Endothelial cell (in vitro differentiated cells): ENCODE measurements at regions not wholly inside any gene's neighbourhood (a gene's known extent, or its start where the extent isn't known, plus 50 kb on each side); places are given as distances from the start of the nearest gene placed in this dataset.
"Not testable (repeated sequence)": the region's sequence is repeated elsewhere in the genome, so short reads cannot be mapped to it uniquely, and the experiment has no call there.

Experiments
- DNase-seq: peaks from one replicate; pipeline ENCODE4 v3.0.0; 2021; ENCODE audit warnings: low spot score
- H3K27ac Mint-ChIP-seq: one replicate; pipeline ENCODE4 v1.8.0; 2021; ENCODE audit warnings: mixed read lengths, inconsistent platforms; ENCODE audit not compliant: unreplicated experiment
- H3K27me3 Mint-ChIP-seq: one replicate; pipeline ENCODE4 v1.8.0; 2021; ENCODE audit warnings: mild to moderate bottlenecking, moderate library complexity, mixed read lengths, inconsistent platforms; ENCODE audit not compliant: unreplicated experiment
- H3K36me3 Mint-ChIP-seq: one replicate; pipeline ENCODE4 v1.8.0; 2021; ENCODE audit warnings: mild to moderate bottlenecking, low read depth, mixed read lengths, inconsistent platforms; ENCODE audit not compliant: unreplicated experiment
- H3K4me1 Mint-ChIP-seq: one replicate; pipeline ENCODE4 v1.8.0; 2021; ENCODE audit warnings: mild to moderate bottlenecking, mixed read lengths, inconsistent platforms; ENCODE audit not compliant: unreplicated experiment
- H3K4me3 Mint-ChIP-seq: one replicate; pipeline ENCODE4 v1.8.0; 2021; ENCODE audit warnings: mild to moderate bottlenecking, mixed read lengths, inconsistent platforms; ENCODE audit not compliant: unreplicated experiment
- H3K9me3 Mint-ChIP-seq: one replicate; pipeline ENCODE4 v1.8.0; 2021; ENCODE audit warnings: mixed read lengths, inconsistent platforms; ENCODE audit not compliant: unreplicated experiment
- TF ChIP-seq, protein P1 (sequence below): fragments of 200-600 bp; sonication (generic); IDR thresholded peaks from one replicate; pipeline ENCODE4 v1.5.0; 2021; ENCODE audit warnings: antibody characterized with exemption; ENCODE audit not compliant: unreplicated experiment

DNA sequence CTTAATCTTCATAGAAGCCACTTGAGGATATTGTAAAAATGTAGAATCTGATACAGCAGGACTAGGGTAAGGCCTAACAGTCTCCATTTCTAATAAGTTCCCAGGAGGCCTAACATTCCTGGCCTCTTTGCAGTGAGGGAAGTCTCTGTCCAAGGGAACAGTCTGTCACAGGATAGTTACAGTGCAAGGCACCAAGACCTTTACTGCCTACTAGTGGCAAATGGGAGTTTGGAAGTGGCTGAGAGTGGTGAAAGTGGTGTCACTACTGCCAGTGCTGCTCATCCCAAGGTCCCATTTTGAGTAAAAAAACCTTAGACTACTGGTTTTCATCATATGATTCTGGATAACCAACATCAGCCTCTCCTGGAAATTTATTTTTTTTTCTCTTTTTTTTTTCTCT is 619.5 kb upstream of the SEMA3D start:
- H3K4me1 Mint-ChIP-seq: no peaks in the 10 kb centered on the region
- no peak overlapping the region for H3K4me3 Mint-ChIP-seq
- DNase-seq: no peak
- no peak overlapping the region for H3K27ac Mint-ChIP-seq
- no peaks in the 10 kb centered on the region for H3K9me3 Mint-ChIP-seq
- H3K27me3 Mint-ChIP-seq: no peaks in the 10 kb centered on the region
- no peaks in the 10 kb centered on the region for H3K36me3 Mint-ChIP-seq
- TF ChIP-seq, protein P1, sequence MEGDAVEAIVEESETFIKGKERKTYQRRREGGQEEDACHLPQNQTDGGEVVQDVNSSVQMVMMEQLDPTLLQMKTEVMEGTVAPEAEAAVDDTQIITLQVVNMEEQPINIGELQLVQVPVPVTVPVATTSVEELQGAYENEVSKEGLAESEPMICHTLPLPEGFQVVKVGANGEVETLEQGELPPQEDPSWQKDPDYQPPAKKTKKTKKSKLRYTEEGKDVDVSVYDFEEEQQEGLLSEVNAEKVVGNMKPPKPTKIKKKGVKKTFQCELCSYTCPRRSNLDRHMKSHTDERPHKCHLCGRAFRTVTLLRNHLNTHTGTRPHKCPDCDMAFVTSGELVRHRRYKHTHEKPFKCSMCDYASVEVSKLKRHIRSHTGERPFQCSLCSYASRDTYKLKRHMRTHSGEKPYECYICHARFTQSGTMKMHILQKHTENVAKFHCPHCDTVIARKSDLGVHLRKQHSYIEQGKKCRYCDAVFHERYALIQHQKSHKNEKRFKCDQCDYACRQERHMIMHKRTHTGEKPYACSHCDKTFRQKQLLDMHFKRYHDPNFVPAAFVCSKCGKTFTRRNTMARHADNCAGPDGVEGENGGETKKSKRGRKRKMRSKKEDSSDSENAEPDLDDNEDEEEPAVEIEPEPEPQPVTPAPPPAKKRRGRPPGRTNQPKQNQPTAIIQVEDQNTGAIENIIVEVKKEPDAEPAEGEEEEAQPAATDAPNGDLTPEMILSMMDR: no peak

DNA sequence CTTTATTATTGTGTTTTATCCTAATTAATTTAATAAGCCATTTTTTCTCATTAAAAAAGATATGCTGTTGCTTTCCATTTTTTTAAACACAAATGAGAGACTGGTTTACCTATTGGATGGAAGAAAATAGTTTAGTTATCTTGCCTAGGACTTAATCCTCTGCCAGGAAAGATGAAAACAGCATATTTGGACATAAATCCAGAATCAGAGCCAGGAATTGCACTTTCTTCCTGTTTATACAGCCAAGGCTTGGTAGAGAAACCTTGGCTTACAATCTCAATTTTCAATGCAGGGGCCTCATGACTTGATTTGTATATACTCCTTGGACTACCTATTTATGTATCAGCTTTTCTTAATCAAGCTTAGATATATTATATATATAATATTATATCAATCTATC is 618.8 kb upstream of the SEMA3D start:
- no peak overlapping the region for H3K4me3 Mint-ChIP-seq
- no peak for DNase-seq
- H3K27ac Mint-ChIP-seq: no peak overlapping the region
- no peaks in the 10 kb centered on the region for H3K36me3 Mint-ChIP-seq
- no peaks in the 10 kb centered on the region for H3K9me3 Mint-ChIP-seq
- no peaks in the 10 kb centered on the region for H3K4me1 Mint-ChIP-seq
- TF ChIP-seq, protein P1: no peak
- no peaks in the 10 kb centered on the region for H3K27me3 Mint-ChIP-seq

DNA sequence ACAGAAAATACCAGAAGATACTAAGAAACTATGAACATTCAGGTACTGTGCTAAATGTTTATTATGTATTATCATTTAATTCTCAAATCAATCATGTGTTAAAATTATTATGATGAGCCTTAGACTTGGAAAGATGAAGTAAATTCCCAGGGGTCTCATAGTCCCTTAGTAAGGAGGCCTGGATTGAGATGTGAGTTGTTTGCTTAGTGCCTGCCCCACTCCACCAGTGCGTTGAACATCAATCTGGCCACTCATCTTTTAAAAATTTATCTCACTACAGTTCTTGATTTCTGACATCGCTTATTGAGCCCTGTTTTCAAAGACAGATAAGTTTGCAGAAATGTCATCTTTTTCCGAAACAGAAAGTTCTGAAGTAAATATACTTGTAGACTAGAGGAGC is 618.4 kb upstream of the SEMA3D start:
- Mint-ChIP-seq H3K27me3 (no peaks in the 10 kb centered on the region), H3K9me3 (no peaks in the 10 kb centered on the region), H3K4me1 (no peaks in the 10 kb centered on the region), H3K4me3 (no peak overlapping the region), H3K36me3 (no peaks in the 10 kb centered on the region), H3K27ac (no peak overlapping the region)
- DNase-seq: no peak
- TF ChIP-seq, protein P1: no peak

DNA sequence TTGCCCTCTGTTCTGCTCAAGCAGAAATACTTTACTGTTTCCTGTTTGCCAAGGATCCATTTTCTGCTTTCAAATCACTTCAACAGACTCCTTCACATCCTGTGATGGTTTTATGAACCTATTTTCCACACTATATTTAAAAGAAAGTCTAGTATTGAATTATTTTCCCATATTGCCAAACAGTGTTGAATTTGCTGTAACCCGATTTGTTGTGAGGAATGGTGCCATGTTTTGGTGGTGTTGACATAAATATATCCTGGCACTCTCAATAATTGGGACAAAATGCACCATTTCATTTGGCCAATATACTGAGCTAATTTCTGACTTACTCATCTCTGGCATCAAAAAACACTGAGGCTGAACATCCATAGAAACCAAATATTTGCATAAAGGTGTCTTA is 615.4 kb upstream of the SEMA3D start:
- Mint-ChIP-seq H3K9me3 (no peaks in the 10 kb centered on the region), H3K4me1 (no peaks in the 10 kb centered on the region), H3K36me3 (no peaks in the 10 kb centered on the region), H3K27ac (no peak overlapping the region), H3K27me3 (no peaks in the 10 kb centered on the region), H3K4me3 (no peak overlapping the region)
- no peak for DNase-seq
- TF ChIP-seq, protein P1: no peak

DNA sequence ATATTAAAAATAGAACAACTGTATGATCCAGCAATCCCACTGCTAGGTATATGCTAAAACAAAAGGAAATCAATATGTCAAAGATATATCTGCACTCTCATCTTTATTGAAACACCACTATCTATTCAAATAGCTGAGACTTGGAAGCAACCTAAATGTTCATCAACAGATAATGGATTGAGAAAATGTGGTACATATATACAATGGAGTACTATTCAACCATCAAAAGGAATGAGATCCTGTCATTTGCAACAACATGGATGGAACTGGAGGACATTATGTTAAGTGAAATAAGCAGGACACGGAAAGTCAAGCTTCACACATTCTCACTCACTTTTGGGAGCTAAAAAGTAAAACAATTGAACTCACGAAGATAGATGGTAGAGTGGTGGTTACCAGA is 610.1 kb upstream of the SEMA3D start:
- TF ChIP-seq, protein P1: no peak
- Mint-ChIP-seq H3K4me3 (no peak overlapping the region), H3K27ac (no peak overlapping the region), H3K36me3 (no peaks in the 10 kb centered on the region), H3K4me1 (no peaks in the 10 kb centered on the region), H3K27me3 (no peaks in the 10 kb centered on the region), H3K9me3 (no peaks in the 10 kb centered on the region)
- DNase-seq: no peak

DNA sequence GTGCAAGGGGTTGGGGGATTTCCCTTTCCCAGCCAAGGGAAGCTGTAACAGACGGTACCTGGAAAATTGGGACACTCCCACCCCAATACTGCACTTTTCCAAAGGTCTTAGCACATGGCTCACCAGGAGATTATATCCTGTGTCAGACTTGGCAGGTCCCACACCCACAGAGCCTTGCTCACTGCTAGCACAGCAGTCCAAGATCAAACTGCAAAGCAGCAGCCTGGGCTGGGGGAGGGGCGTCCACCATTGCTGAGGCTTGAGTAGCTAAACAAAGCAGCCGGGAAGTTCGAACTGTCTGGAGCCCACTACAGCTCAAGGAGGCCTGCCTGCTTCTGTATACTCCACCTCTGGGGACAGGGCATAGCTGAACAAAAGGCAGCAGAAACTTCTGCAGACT is 604.2 kb upstream of the SEMA3D start:
- not testable (repeated sequence) for DNase-seq, H3K4me3 Mint-ChIP-seq, H3K27me3 Mint-ChIP-seq, H3K9me3 Mint-ChIP-seq, H3K27ac Mint-ChIP-seq, H3K36me3 Mint-ChIP-seq, H3K4me1 Mint-ChIP-seq
